GM12878 (cell line): ENCODE measurements at regions not wholly inside any gene's neighbourhood (a gene's known extent, or its start where the extent isn't known, plus 50 kb on each side); places are given as distances from the start of the nearest gene placed in this dataset.

Experiments used
- ATAC-seq: fragments of 200-7000 bp; cut with Tn5 transposase; 3 replicates; pipeline ENCODE4 v1.9.1; 2020; ENCODE audit warnings: mild to moderate bottlenecking, moderate library complexity
- BruUV-seq: library from RNA; stranded (reverse); fragments of 400-500 nt; replicated peaks from 2 replicates; lab custom pipeline; 2021; lab: Mats Ljungman, UMichigan
- CTCF ChIA-PET: fragments of 300-600 bp; sonication (Branson Sonifier 250); formaldehyde crosslinking; extraction: SDS; loops from one replicate; lab custom pipeline; 2021; ENCODE audit warnings: inconsistent platforms; lab: Yijun Ruan, JAX
- POLR2A ChIA-PET: fragments of 350-600 bp; formaldehyde crosslinking; extraction: SDS; loops from one replicate; lab custom pipeline; 2021; ENCODE audit warnings: inconsistent platforms; lab: Charles Lee
- RAD21 ChIA-PET: fragments of 300-600 bp; sonication (Branson Sonifier 250); formaldehyde crosslinking; loops from one replicate; lab custom pipeline; 2023; ENCODE audit warnings: antibody characterized with exemption; ENCODE audit not compliant: unreplicated experiment; lab: Charles Lee
- SMC1A ChIA-PET: fragments of 300-600 bp; sonication (Branson Sonifier 250); formaldehyde crosslinking; loops from one replicate; lab custom pipeline; 2023; ENCODE audit not compliant: unreplicated experiment, uncharacterized antibody; lab: Charles Lee
- DNase-seq: peaks from one replicate; pipeline ENCODE4 v3.0.0-alpha.2; 2011; ENCODE audit warnings: low read depth, low spot score
- FAIRE-seq: peaks from 3 replicates; lab custom pipeline; 2011; peaks lifted over from hg19 to GRCh38; lab: Jason Lieb, UNC
- H2AFZ ChIP-seq: 2 replicates; pipeline ENCODE4 v1.6.0; 2011; ENCODE audit warnings: low read depth, low read length, control low read depth; ENCODE audit not compliant: control insufficient read depth
- H3K27ac ChIP-seq: 2 replicates; pipeline ENCODE4 v1.5.1; 2011; ENCODE audit warnings: control low read depth; ENCODE audit not compliant: control insufficient read depth, insufficient read depth
- H3K27me3 ChIP-seq, 2 experiments: replicated peaks in 1 of 2; 2 replicates each; pipeline versions ENCODE4 v1.6.0 to v1.6.1; 2011; ENCODE audit warnings: low read length in 1 of 2; ENCODE audit not compliant: control insufficient read depth in 2 of 2, insufficient read depth in 2 of 2
- H3K36me3 ChIP-seq, 2 experiments: 2 replicates each; pipeline ENCODE4 v1.5.1; 2011; ENCODE audit warnings: low read length in 1 of 2; ENCODE audit not compliant: control insufficient read depth in 2 of 2, insufficient read depth in 2 of 2
- H3K4me1 ChIP-seq: 2 replicates; pipeline ENCODE4 v1.6.1; 2011; ENCODE audit warnings: mild to moderate bottlenecking, low read length, moderate library complexity, mixed read lengths; ENCODE audit not compliant: control insufficient read depth, insufficient read depth
- H3K4me2 ChIP-seq: 2 replicates; pipeline ENCODE4 v1.6.0; 2011; ENCODE audit warnings: control low read depth; ENCODE audit not compliant: control insufficient read depth, insufficient read depth
- H3K4me3 ChIP-seq: fragments of 200-600 bp; sonication (generic); 2 replicates; pipeline ENCODE4 v1.5.1; 2016
- H3K79me2 ChIP-seq: 2 replicates; pipeline ENCODE4 v1.6.0; 2011; ENCODE audit warnings: low read length; ENCODE audit not compliant: control insufficient read depth, insufficient read depth
- H3K9ac ChIP-seq: 2 replicates; pipeline ENCODE4 v1.8.0; 2011; ENCODE audit warnings: low read length, control low read depth, mixed read lengths; ENCODE audit not compliant: control insufficient read depth, insufficient read depth
- H3K9me3 ChIP-seq: replicated peaks from 3 replicates; pipeline ENCODE4 v1.5.1; 2011; ENCODE audit warnings: mild to moderate bottlenecking, low read length; ENCODE audit not compliant: control insufficient read depth, insufficient read depth
- H4K20me1 ChIP-seq: 2 replicates; pipeline ENCODE4 v1.6.0; 2011; ENCODE audit not compliant: control insufficient read depth, insufficient read depth
- BCLAF1 ChIP-seq: fragments of 450-650 bp; IDR thresholded peaks from 2 replicates; pipeline ENCODE4 v1.6.1; 2017; ENCODE audit warnings: antibody characterized with exemption, mild to moderate bottlenecking, moderate library complexity
- BHLHE40 ChIP-seq, 2 experiments: fragments of 450-650 bp in 1 of 2; IDR thresholded peaks; 2 replicates each; pipeline ENCODE4 v1.6.1; 2011 to 2017; ENCODE audit warnings: low read depth in 2 of 2, borderline replicate concordance in 1 of 2, improper control_type of control experiment in 1 of 2, low read length in 1 of 2, mild to moderate bottlenecking in 1 of 2
- WGBS: methylation state at CpG from one replicate; pipeline ENCODE4 v1.1.6; 2016; ENCODE audit warnings: low lambda C conversion rate; ENCODE audit not compliant: insufficient replicate concordance, insufficient coverage; ENCODE audit errors: missing lambda C conversion rate; 5-methylcytosine and 5-hydroxymethylcytosine counted together
- in situ Hi-C: fragments of 300-500 bp; cut with MboI; formaldehyde crosslinking; loops from 9 replicates; pipeline ENCODE4 v1.14.3; 2018; ENCODE audit warnings: mixed read lengths
- intact Hi-C: fragments of 100-400 bp; cut with micrococcal nuclease; formaldehyde crosslinking; loops from one replicate; pipeline ENCODE4 v1.14.2; 2022; ENCODE audit not compliant: unreplicated experiment

GRCh38 chr13:109869312-109870237 lies 83.2 kb upstream of the IRS2 start:
- Histone ChIP-seq H3K27ac (no peak overlapping the region), H3K4me3 (no peak overlapping the region), H3K4me2 (no peak overlapping the region), H3K27me3 (no peaks in the 10 kb centered on the region), H3K9ac (no peak overlapping the region), H4K20me1 (no peaks in the 10 kb centered on the region), H3K4me1 (no peaks in the 10 kb centered on the region), H3K9me3 (no peaks in the 10 kb centered on the region), H3K36me3 (no peaks in the 10 kb centered on the region), H2AFZ (no peak overlapping the region), H3K79me2 (no peaks in the 10 kb centered on the region)
- TF ChIP-seq BCLAF1: no peak
- TF ChIP-seq BHLHE40 (IDR thresholded peaks at IDR 0.05; ENCODE audit: borderline replicate concordance in 1 of 2, low read depth in 2 of 2, low read length in 1 of 2): peak in 1 of 2 experiments; percentile 50; a peak in 1 of 4 replicates
- SMC1A ChIA-PET: interaction anchor here (0.8 kb wide), 1 partner anchor 43 kb away, joined by 3 read pairs; no protein-coding TSS in a partner anchor
- intact Hi-C loops (no loop called here), in situ Hi-C loops (no loop called here)
- POLR2A ChIA-PET: no interaction called here
- ATAC-seq: peak; percentile 61
- CTCF ChIA-PET: no interaction called here
- BruUV-seq: no TSS peak
- WGBS: 35% methylated on average over 43 of the region's 43 CpGs
- RAD21 ChIA-PET: no interaction called here
- DNase-seq: no peak
- no peak for FAIRE-seq
